Peyer's patch (tissue), 4 donors: ENCODE measurements at regions not wholly inside any gene's neighbourhood (a gene's known extent, or its start where the extent isn't known, plus 50 kb on each side); places are given as distances from the start of the nearest gene placed in this dataset.

ENCODE experiments used
- DNase-seq, 3 donors: peaks; one replicate each; pipeline ENCODE4 v3.0.0-alpha.2; 2017 to 2019
- H3K27ac ChIP-seq, 4 donors: fragments of 200-600 bp; sonication (generic); one replicate each; pipeline ENCODE4 v1.5.1; 2016 to 2019
- H3K27me3 ChIP-seq, 2 donors: fragments of 200-600 bp; sonication (generic); one replicate each; pipeline ENCODE4 v1.5.1; 2019
- H3K36me3 ChIP-seq, 3 donors: fragments of 200-600 bp; sonication (generic); one replicate each; pipeline ENCODE4 v1.5.1; 2016 to 2019
- H3K4me1 ChIP-seq, 4 donors: fragments of 200-600 bp; sonication (generic); one replicate each; pipeline ENCODE4 v1.5.1; 2016 to 2019
- H3K4me3 ChIP-seq, 4 donors: fragments of 200-600 bp; sonication (generic); 1 replicate in 3 of 4; 2 replicates in 1 of 4; pipeline ENCODE4 v1.5.1; 2016 to 2019; ENCODE audit warnings: mild to moderate bottlenecking in 1 of 4
- H3K9me3 ChIP-seq, 4 donors: fragments of 200-600 bp; sonication (generic); one replicate each; pipeline ENCODE4 v1.5.1; 2016 to 2019; ENCODE audit warnings: mild to moderate bottlenecking in 1 of 4
- CTCF ChIP-seq, 6 experiments: fragments of 450-650 bp in 4 of 6; fragments of 200-600 bp in 2 of 6; sonication (generic) in 1 of 6; IDR thresholded peaks; one replicate each; pipeline ENCODE4 v1.5.1; 2017 to 2019; ENCODE audit warnings: antibody characterized with exemption in 6 of 6, mild to moderate bottlenecking in 3 of 6, moderate library complexity in 1 of 6
- POLR2A ChIP-seq, 2 donors: fragments of 450-650 bp; IDR thresholded peaks; one replicate each; pipeline ENCODE4 v1.5.1; 2017; ENCODE audit warnings: antibody characterized with exemption in 2 of 2, mild to moderate bottlenecking in 2 of 2, moderate library complexity in 2 of 2

DNA sequence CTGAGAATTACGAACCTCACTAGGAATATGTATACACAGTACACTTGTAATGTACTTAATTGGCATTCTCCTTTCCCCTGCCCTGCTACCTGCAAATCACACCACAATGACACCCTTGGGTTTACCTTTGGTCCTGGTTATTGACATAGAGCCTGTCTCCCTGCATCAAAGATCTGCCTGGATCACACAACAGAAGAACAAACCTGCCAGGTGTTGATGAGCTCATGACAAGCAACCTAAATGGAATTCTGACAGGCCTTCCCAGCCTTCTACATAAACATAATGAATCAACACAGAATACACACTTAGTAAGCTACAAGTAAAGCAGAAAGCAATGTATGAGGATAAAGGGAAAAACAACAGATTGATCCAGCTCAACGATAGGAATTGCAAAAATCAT is 95.6 kb downstream of the HDGFL1 start:
- no peaks in the 10 kb centered on the region for H3K27me3 ChIP-seq
- H3K4me1 ChIP-seq, result no peaks in the 10 kb centered on the region
- H3K4me3 ChIP-seq, result no peak overlapping the region
- TF ChIP-seq POLR2A (IDR thresholded peaks at IDR 0.05), result no peak
- TF ChIP-seq CTCF (IDR thresholded peaks at IDR 0.05), result no peak
- no peak for DNase-seq
- no peaks in the 10 kb centered on the region for H3K36me3 ChIP-seq
- no peak overlapping the region for H3K27ac ChIP-seq
- no peaks in the 10 kb centered on the region for H3K9me3 ChIP-seq

DNA sequence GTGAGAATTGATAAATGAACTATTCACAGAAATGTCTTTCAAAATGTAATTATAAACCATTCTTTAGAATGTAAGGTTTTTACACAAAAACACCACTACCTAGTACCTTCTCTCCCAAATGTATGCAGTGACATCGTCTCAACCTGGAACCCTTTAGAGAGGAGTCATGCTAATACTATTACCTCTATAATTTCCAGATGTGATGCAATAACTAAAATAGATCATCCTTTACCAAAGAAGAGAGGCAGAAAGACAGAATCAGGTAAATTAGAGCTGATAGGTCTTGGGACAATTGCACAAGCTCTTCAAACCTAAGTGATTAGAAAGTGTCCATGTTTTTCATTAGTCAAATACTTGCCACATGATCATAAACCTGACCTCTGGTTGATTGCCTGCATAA is 96.7 kb downstream of the HDGFL1 start:
- no peak for TF ChIP-seq POLR2A (IDR thresholded peaks at IDR 0.05)
- TF ChIP-seq CTCF (IDR thresholded peaks at IDR 0.05), result no peak
- DNase-seq, result no peak
- H3K27ac ChIP-seq, result no peak overlapping the region
- no peaks in the 10 kb centered on the region for H3K36me3 ChIP-seq
- no peak overlapping the region for H3K4me3 ChIP-seq
- no peaks in the 10 kb centered on the region for H3K4me1 ChIP-seq
- no peaks in the 10 kb centered on the region for H3K9me3 ChIP-seq
- H3K27me3 ChIP-seq, result no peaks in the 10 kb centered on the region

- H3K36me3 ChIP-seq, result no peaks in the 10 kb centered on the region
- H3K9me3 ChIP-seq, result no peaks in the 10 kb centered on the region
- no peak for DNase-seq
- H3K27ac ChIP-seq, result no peak overlapping the region
- H3K4me3 ChIP-seq, result no peak overlapping the region
- no peak for TF ChIP-seq POLR2A (IDR thresholded peaks at IDR 0.05)
- no peak for TF ChIP-seq CTCF (IDR thresholded peaks at IDR 0.05)
- H3K27me3 ChIP-seq, result no peaks in the 10 kb centered on the region
- no peaks in the 10 kb centered on the region for H3K4me1 ChIP-seq
Observed at GRCh38 chr6:22666586-22666985, 97.2 kb downstream of the HDGFL1 start.

DNA sequence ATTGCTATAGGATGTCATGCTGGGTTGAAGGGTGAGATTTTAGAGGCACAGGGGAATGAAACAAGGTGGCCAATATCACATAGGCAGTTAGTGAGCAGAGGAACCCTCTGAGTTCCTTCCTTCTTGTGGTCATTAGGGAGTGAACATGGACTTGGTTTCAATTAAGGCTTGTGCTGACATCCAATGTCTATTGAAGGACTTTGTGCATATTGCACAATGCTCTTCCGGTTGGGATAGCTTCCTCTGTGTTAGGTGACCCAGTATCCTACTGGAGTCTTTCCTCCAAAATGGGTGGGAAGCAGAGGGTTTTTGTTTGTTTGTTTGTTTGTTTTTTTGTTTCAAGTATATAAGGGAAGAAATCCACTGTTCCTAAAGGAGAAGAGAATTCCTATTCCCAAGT is 98.5 kb downstream of the HDGFL1 start:
- DNase-seq, result no peak
- H3K9me3 ChIP-seq, result no peaks in the 10 kb centered on the region

DNA sequence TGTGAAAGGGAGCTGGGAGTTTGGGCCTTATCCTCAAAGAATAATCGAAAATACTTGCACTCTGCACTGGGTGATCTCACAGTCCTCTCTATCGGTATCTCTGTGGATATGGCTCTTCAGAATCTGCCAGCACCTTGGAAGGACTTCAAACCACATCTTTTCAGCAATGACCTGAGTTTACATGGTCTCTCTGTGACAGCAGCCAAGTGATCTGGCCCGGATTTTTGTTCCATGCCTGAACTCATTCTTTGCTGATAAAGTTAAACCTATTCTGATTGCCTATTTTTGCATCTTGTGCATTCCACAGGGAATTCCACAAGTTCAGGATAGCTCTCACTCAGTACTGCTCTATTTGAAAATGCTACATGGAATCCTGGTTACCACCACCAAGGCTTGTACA is 98.9 kb downstream of the HDGFL1 start:
- Histone ChIP-seq H3K4me3 (no peak overlapping the region), H3K9me3 (no peaks in the 10 kb centered on the region), H3K27me3 (no peaks in the 10 kb centered on the region), H3K4me1 (no peaks in the 10 kb centered on the region), H3K27ac (no peak overlapping the region), H3K36me3 (no peaks in the 10 kb centered on the region)
- no peak for DNase-seq
- TF ChIP-seq CTCF (IDR thresholded peaks at IDR 0.05), result no peak
- TF ChIP-seq POLR2A (IDR thresholded peaks at IDR 0.05), result no peak

More for the DNA sequence above, 98.5 kb downstream of the HDGFL1 start:
- no peak overlapping the region for H3K27ac ChIP-seq
- H3K4me1 ChIP-seq, result no peaks in the 10 kb centered on the region
- H3K27me3 ChIP-seq, result no peaks in the 10 kb centered on the region
- TF ChIP-seq CTCF (IDR thresholded peaks at IDR 0.05) (no peak), POLR2A (IDR thresholded peaks at IDR 0.05) (no peak)
- H3K36me3 ChIP-seq, result no peaks in the 10 kb centered on the region
- no peak overlapping the region for H3K4me3 ChIP-seq

DNA sequence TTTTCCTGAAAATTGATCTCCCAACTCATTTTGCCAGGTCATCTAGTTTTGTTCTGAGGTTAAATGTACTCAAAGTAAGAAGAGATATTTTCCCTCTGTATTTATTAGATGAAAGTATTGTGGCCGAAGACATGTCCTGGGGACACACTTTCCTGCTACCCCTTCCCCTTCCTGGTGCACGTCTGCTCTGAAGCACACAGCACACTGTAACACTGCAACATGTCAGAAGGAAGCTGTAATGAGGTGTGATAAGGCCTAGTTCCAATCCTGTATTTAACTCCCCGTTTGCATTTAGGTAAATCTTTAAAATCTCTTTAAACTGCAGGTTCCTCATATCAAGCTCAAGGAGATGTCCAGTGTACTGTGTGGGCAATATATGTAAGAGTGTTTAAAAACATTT is 99.4 kb downstream of the HDGFL1 start:
- Histone ChIP-seq H3K9me3 (no peaks in the 10 kb centered on the region), H3K4me1 (no peaks in the 10 kb centered on the region), H3K4me3 (no peak overlapping the region), H3K36me3 (no peaks in the 10 kb centered on the region), H3K27ac (no peak overlapping the region), H3K27me3 (no peaks in the 10 kb centered on the region)
- TF ChIP-seq CTCF (IDR thresholded peaks at IDR 0.05) (no peak), POLR2A (IDR thresholded peaks at IDR 0.05) (no peak)
- DNase-seq, result no peak
